NB4 (cell line): ENCODE measurements at regions not wholly inside any gene's neighbourhood (a gene's known extent, or its start where the extent isn't known, plus 50 kb on each side); places are given as distances from the start of the nearest gene placed in this dataset.

Experiments
- DNase-seq: peaks from one replicate; pipeline ENCODE4 v3.0.0; 2010; ENCODE audit warnings: low read depth
- H3K4me3 ChIP-seq: one replicate; pipeline ENCODE4 v1.5.1; 2011; ENCODE audit warnings: mild to moderate bottlenecking, low read depth, low read length, moderate library complexity
- MYC ChIP-seq: IDR thresholded peaks from 2 replicates; pipeline ENCODE4 v1.6.1; 2011; ENCODE audit warnings: low read depth, low read length
- POLR2A ChIP-seq: IDR thresholded peaks from 2 replicates; pipeline ENCODE4 v1.6.1; 2011; ENCODE audit warnings: mild to moderate bottlenecking; ENCODE audit not compliant: insufficient read length; ENCODE audit errors: extremely low read depth
- TF ChIP-seq, protein P1 (sequence below): IDR thresholded peaks from one replicate; pipeline ENCODE4 v1.5.1; 2012; ENCODE audit warnings: low read depth, low read length
- TF ChIP-seq, protein P2 (sequence below): IDR thresholded peaks from 2 replicates; pipeline ENCODE4 v1.6.1; 2011; ENCODE audit warnings: low read depth, low read length

DNA sequence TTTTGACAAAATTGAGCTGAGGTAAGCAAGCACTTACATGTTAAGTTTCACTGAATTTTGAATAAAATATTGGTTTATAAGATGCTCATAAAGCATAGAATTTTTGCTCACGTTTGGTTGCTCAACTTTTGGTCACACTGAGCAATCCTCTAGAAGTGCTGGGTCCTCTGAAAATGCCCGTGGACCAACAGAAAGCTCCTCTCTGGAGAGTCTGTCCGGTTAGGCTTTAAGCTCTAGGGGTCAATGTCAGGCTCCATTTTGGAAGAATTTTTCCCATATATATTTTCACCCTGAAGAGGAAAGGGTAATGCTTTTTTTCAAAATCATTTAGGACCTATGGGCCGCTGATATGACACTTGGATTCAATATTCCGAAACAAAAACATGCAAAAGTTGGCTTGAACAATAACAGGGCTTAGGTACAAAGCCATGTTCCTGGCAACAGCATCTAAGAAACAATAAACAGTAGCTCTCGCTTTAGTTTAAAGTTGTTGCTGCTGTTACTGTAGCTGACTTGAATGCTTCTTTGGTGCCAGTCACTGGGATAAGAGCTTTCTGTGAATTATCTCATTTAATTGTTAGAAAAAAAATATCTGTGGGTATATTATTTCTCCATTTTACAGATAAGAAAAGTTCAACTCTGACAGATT lies 131.7 kb upstream of the ESRRG start:
- TF ChIP-seq, protein P1, sequence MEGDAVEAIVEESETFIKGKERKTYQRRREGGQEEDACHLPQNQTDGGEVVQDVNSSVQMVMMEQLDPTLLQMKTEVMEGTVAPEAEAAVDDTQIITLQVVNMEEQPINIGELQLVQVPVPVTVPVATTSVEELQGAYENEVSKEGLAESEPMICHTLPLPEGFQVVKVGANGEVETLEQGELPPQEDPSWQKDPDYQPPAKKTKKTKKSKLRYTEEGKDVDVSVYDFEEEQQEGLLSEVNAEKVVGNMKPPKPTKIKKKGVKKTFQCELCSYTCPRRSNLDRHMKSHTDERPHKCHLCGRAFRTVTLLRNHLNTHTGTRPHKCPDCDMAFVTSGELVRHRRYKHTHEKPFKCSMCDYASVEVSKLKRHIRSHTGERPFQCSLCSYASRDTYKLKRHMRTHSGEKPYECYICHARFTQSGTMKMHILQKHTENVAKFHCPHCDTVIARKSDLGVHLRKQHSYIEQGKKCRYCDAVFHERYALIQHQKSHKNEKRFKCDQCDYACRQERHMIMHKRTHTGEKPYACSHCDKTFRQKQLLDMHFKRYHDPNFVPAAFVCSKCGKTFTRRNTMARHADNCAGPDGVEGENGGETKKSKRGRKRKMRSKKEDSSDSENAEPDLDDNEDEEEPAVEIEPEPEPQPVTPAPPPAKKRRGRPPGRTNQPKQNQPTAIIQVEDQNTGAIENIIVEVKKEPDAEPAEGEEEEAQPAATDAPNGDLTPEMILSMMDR = no peak
- TF ChIP-seq MYC = no peak
- TF ChIP-seq POLR2A = no peak
- TF ChIP-seq, protein P2, sequence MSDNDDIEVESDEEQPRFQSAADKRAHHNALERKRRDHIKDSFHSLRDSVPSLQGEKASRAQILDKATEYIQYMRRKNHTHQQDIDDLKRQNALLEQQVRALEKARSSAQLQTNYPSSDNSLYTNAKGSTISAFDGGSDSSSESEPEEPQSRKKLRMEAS = no peak
- DNase-seq = no peak
- no peak overlapping the region for H3K4me3 ChIP-seq

DNA sequence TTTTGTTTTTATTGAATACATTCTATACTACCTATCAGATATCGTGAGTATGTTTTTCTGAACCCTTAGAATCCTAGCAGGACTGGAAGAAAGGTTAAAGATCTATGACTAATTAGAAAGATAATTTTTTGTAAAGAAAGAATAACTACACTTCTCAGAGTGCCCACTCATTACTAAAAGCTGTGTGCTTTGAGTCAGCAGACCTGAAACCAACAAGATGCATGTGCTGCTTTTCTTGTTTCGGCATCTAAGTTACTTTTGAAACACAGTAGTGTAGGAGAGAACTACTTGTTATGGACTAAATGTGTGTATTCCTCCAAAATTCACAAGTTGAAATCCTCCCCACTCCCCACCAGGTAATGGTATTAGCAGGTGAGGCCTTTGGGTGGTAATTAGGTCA lies 127.8 kb upstream of the ESRRG start:
- TF ChIP-seq, protein P2 = no peak
- TF ChIP-seq, protein P1 = no peak
- TF ChIP-seq MYC (no peak), POLR2A (no peak)
- H3K4me3 ChIP-seq = no peak overlapping the region
- DNase-seq = no peak

DNA sequence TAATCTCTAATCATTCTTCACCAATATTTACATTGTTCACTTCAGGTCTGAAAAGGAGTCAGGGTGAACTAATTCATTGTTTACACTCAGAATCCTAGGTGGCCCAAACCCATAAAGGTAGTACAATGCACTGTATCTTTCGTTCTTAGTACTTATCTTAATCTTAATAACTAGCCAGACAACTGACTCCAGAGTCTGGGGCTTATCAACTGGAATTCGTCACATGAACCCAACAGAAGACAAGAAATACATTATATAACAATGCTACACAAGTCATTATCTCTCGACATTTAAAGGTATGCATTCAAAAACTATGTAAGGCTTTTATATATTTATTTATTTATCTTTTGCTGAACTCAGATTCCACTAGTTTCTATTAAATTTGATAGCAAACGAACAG lies 125.9 kb upstream of the ESRRG start:
- DNase-seq = no peak
- H3K4me3 ChIP-seq = no peak overlapping the region

DNA sequence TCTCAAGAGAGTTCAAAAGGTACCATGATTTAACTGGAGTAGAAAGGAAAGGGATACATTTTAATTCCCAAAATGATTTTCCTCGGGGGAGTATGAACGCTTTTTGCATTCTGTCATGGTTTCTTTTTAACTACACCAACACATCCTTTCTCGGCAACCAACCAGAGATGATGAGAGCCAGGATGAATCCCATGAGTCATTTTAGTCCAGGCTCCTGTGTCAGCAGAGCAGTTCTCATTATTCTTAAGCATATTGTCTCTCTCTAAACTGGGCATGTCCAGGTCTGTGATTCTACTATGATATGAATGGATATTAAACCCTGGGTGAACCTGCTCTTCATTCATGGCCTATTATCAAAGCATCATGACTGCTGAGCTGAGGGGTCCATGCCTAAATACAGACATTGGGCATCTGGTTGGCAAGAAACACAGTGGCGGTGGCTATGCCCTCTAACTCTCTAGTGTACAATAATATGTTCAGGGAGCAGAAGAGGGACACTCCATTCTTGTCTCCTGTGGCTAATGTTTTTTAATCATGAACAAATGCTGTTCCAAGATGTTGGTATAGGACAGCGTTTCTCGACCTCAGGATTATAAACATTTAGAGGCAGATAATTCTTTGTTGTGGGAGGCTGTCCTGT lies 124.3 kb upstream of the ESRRG start:
- DNase-seq = no peak
- TF ChIP-seq MYC (no peak), POLR2A (no peak)
- TF ChIP-seq, protein P1 = no peak
- TF ChIP-seq, protein P2 = no peak
- no peak overlapping the region for H3K4me3 ChIP-seq

More for the DNA sequence above, 125.9 kb upstream of the ESRRG start:
- TF ChIP-seq, protein P2 = no peak
- TF ChIP-seq, protein P1 = no peak
- TF ChIP-seq POLR2A = no peak
- no peak for TF ChIP-seq MYC

DNA sequence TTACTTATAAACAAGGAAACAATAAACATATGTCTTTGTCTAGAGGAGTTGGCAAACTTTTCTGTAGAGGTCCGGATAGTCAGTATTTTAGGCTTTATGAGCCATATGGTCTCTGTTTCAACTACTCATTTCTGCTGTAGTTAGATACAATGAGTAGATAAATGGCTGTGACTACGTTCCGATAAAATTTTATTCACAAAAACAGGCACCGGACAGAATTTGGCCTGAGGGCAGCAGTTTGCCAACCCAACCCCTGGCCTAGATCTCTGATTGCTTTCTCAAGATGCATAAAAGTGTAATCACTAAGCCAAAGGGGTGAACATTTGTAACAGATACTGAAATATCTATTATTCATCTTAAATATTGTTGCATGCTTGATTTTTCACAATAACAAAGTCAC lies 123.1 kb upstream of the ESRRG start:
- no peak for DNase-seq
- TF ChIP-seq MYC (no peak), POLR2A (no peak)
- TF ChIP-seq, protein P1 = no peak
- TF ChIP-seq, protein P2 = no peak
- H3K4me3 ChIP-seq = no peak overlapping the region
